ENCODE measurements at regions not wholly inside any gene's neighbourhood (a gene's known extent, or its start where the extent isn't known, plus 50 kb on each side); places are given as distances from the start of the nearest gene placed in this dataset.
"Not testable (repeated sequence)": the region's sequence is repeated elsewhere in the genome, so short reads cannot be mapped to it uniquely, and the experiment has no call there.

GRCh38 chr13:104586051-104586746 lies 1520.0 kb upstream of the SLC10A2 start:
- no peak for DNase-seq (ENCODE audit: low read depth, low spot score)

GRCh38 chr13:104584481-104584880 lies 1518.3 kb upstream of the SLC10A2 start:
- no peak for DNase-seq (ENCODE audit: low read depth, low spot score)

GRCh38 chr13:104580931-104581330 lies 1514.7 kb upstream of the SLC10A2 start:
- DNase-seq (ENCODE audit: low read depth, low spot score), result no peak

GRCh38 chr13:104577071-104577815 lies 1511.0 kb upstream of the SLC10A2 start:
- no peak for DNase-seq (ENCODE audit: low read depth, low spot score)

- no peak for DNase-seq (ENCODE audit: low read depth, low spot score)
Observed at GRCh38 chr13:104571893-104572229, 1505.6 kb upstream of the SLC10A2 start.

GRCh38 chr13:104571161-104571892 lies 1505.1 kb upstream of the SLC10A2 start:
- no peak for DNase-seq (ENCODE audit: low read depth, low spot score)

GRCh38 chr13:104567114-104567513 lies 1500.9 kb upstream of the SLC10A2 start:
- no peak for DNase-seq (ENCODE audit: low read depth, low spot score)

- no peak for DNase-seq (ENCODE audit: low read depth, low spot score)
Observed at GRCh38 chr13:104565888-104566287, 1499.7 kb upstream of the SLC10A2 start.

- DNase-seq (ENCODE audit: low read depth, low spot score), result no peak
Observed at GRCh38 chr13:104553896-104554295, 1487.7 kb upstream of the SLC10A2 start.

GRCh38 chr13:104553186-104553585 lies 1487.0 kb upstream of the SLC10A2 start:
- DNase-seq (ENCODE audit: low read depth, low spot score), result no peak

GRCh38 chr13:104534847-104535246 lies 1468.6 kb upstream of the SLC10A2 start:
- DNase-seq (ENCODE audit: low read depth, low spot score), result no peak

GRCh38 chr13:104532132-104532531 lies 1465.9 kb upstream of the SLC10A2 start:
- no peak for DNase-seq (ENCODE audit: low read depth, low spot score)

- DNase-seq (ENCODE audit: low read depth, low spot score), result no peak
Observed at GRCh38 chr13:104530741-104531140, 1464.5 kb upstream of the SLC10A2 start.

GRCh38 chr13:104526561-104526960 lies 1460.3 kb upstream of the SLC10A2 start:
- DNase-seq (ENCODE audit: low read depth, low spot score), result no peak

GRCh38 chr13:104525467-104525866 lies 1459.2 kb upstream of the SLC10A2 start:
- DNase-seq (ENCODE audit: low read depth, low spot score), result no peak

- DNase-seq (ENCODE audit: low read depth, low spot score), result no peak
Observed at GRCh38 chr13:104522235-104523072, 1456.2 kb upstream of the SLC10A2 start.

- no peak for DNase-seq (ENCODE audit: low read depth, low spot score)
Observed at GRCh38 chr13:104510422-104510821, 1444.2 kb upstream of the SLC10A2 start.

- not testable (repeated sequence) for DNase-seq (ENCODE audit: low read depth, low spot score)
Observed at GRCh38 chr13:104493502-104493901, 1427.3 kb upstream of the SLC10A2 start.

GRCh38 chr13:104491916-104492315 lies 1425.7 kb upstream of the SLC10A2 start:
- DNase-seq (ENCODE audit: low read depth, low spot score), result no peak

- no peak for DNase-seq (ENCODE audit: low read depth, low spot score)
Observed at GRCh38 chr13:104487006-104487405, 1420.8 kb upstream of the SLC10A2 start.

GRCh38 chr13:104485571-104485970 lies 1419.4 kb upstream of the SLC10A2 start:
- no peak for DNase-seq (ENCODE audit: low read depth, low spot score)

GRCh38 chr13:104483631-104484030 lies 1417.4 kb upstream of the SLC10A2 start:
- DNase-seq (ENCODE audit: low read depth, low spot score), result no peak
